OCI-LY1 (cell line): ENCODE measurements at regions not wholly inside any gene's neighbourhood (a gene's known extent, or its start where the extent isn't known, plus 50 kb on each side); places are given as distances from the start of the nearest gene placed in this dataset.
A peak's percentile ranks its signal among the peaks of the same experiment; 100 is the strongest.

Source experiments
- H2AFZ ChIP-seq: fragments of 200-600 bp; sonication (generic), shearing (Covaris generic); 2 replicates; pipeline ENCODE4 v1.6.0; 2014; ENCODE audit warnings: antibody characterized with exemption, mild to moderate bottlenecking, low read length
- H3F3A ChIP-seq: fragments of 200-600 bp; sonication (generic), shearing (Covaris generic); 2 replicates; pipeline ENCODE4 v1.6.0; 2014; ENCODE audit warnings: mild to moderate bottlenecking, antibody characterized with exemption, low read length, moderate library complexity; ENCODE audit not compliant: insufficient read depth
- H3K27ac ChIP-seq: fragments of 200-600 bp; sonication (generic); 2 replicates; pipeline ENCODE4 v1.5.1; 2014; ENCODE audit warnings: low read length, mixed run types, mild to moderate bottlenecking, low read depth; ENCODE audit not compliant: poor library complexity, severe bottlenecking
- H3K27me3 ChIP-seq: fragments of 200-600 bp; sonication (generic); 2 replicates; pipeline ENCODE4 v1.6.0; 2014; ENCODE audit warnings: antibody characterized with exemption, mild to moderate bottlenecking, low read length, moderate library complexity; ENCODE audit not compliant: insufficient read depth
- H3K36me3 ChIP-seq: fragments of 200-600 bp; sonication (generic); 2 replicates; pipeline ENCODE4 v1.6.1; 2014; ENCODE audit warnings: mild to moderate bottlenecking, antibody characterized with exemption, low read length, moderate library complexity, mixed read lengths; ENCODE audit not compliant: insufficient read depth
- H3K4me1 ChIP-seq: fragments of 200-600 bp; sonication (generic); 2 replicates; pipeline ENCODE4 v1.5.1; 2014; ENCODE audit warnings: mild to moderate bottlenecking, low read length, moderate library complexity; ENCODE audit not compliant: insufficient read depth, severe bottlenecking
- H3K4me2 ChIP-seq: fragments of 200-600 bp; sonication (generic), shearing (Covaris generic); 2 replicates; pipeline ENCODE4 v1.6.1; 2014; ENCODE audit warnings: low read length
- H3K4me3 ChIP-seq: fragments of 200-600 bp; sonication (generic); 2 replicates; pipeline ENCODE4 v1.5.1; 2014; ENCODE audit warnings: low read length, low read depth, mild to moderate bottlenecking, mixed read lengths; ENCODE audit not compliant: poor library complexity, severe bottlenecking
- H3K79me2 ChIP-seq: fragments of 200-600 bp; shearing (Covaris generic); 2 replicates; pipeline ENCODE4 v1.6.1; 2016; ENCODE audit warnings: mixed run types, low read length, mixed read lengths; ENCODE audit not compliant: insufficient read depth
- H3K9ac ChIP-seq: fragments of 200-600 bp; sonication (generic), shearing (Covaris generic); 2 replicates; pipeline ENCODE4 v1.6.1; 2014; ENCODE audit warnings: mild to moderate bottlenecking, low read length, mixed read lengths
- H3K9me2 ChIP-seq: fragments of 200-600 bp; sonication (generic), shearing (Covaris generic); 2 replicates; pipeline ENCODE4 v1.6.1; 2014; ENCODE audit warnings: low read depth, mild to moderate bottlenecking, low read length, mixed read lengths
- H3K9me3 ChIP-seq: fragments of 200-600 bp; shearing (Covaris generic); 2 replicates; pipeline ENCODE4 v1.6.1; 2014; ENCODE audit warnings: low read length, mixed read lengths
- H4K20me1 ChIP-seq: fragments of 200-600 bp; sonication (generic), shearing (Covaris generic); 2 replicates; pipeline ENCODE4 v1.6.0; 2016; ENCODE audit warnings: mild to moderate bottlenecking, low read length; ENCODE audit not compliant: insufficient read depth
- EZH2 ChIP-seq: fragments of 200-600 bp; sonication (generic), shearing (Covaris generic); IDR thresholded peaks from 2 replicates; pipeline ENCODE4 v1.8.0; 2017; ENCODE audit warnings: borderline replicate concordance, mixed run types, mild to moderate bottlenecking, antibody characterized with exemption, low read length, moderate library complexity, mixed read lengths
- TF ChIP-seq, protein P1 (sequence below): fragments of 200-600 bp; sonication (generic), shearing (Covaris generic); IDR thresholded peaks from 2 replicates; pipeline ENCODE4 v1.5.1; 2017; ENCODE audit warnings: mild to moderate bottlenecking, antibody characterized with exemption, low read length, moderate library complexity, mixed read lengths

GRCh38 chr4:19317377-19317776 lies 934.3 kb upstream of the SLIT2 start:
- H3K9me3 ChIP-seq: no peaks in the 10 kb centered on the region
- H2AFZ ChIP-seq: no peak overlapping the region
- no peak overlapping the region for H3K9ac ChIP-seq
- H3K4me1 ChIP-seq: no peaks in the 10 kb centered on the region
- no peak overlapping the region for H3K27ac ChIP-seq
- H3K4me2 ChIP-seq: no peak overlapping the region
- no peak overlapping the region for H3K4me3 ChIP-seq
- H3K36me3 ChIP-seq: no peaks in the 10 kb centered on the region
- H3K9me2 ChIP-seq: no peaks in the 10 kb centered on the region
- no peaks in the 10 kb centered on the region for H4K20me1 ChIP-seq
- no peaks in the 10 kb centered on the region for H3F3A ChIP-seq
- no peaks in the 10 kb centered on the region for H3K79me2 ChIP-seq
- TF ChIP-seq, protein P1, sequence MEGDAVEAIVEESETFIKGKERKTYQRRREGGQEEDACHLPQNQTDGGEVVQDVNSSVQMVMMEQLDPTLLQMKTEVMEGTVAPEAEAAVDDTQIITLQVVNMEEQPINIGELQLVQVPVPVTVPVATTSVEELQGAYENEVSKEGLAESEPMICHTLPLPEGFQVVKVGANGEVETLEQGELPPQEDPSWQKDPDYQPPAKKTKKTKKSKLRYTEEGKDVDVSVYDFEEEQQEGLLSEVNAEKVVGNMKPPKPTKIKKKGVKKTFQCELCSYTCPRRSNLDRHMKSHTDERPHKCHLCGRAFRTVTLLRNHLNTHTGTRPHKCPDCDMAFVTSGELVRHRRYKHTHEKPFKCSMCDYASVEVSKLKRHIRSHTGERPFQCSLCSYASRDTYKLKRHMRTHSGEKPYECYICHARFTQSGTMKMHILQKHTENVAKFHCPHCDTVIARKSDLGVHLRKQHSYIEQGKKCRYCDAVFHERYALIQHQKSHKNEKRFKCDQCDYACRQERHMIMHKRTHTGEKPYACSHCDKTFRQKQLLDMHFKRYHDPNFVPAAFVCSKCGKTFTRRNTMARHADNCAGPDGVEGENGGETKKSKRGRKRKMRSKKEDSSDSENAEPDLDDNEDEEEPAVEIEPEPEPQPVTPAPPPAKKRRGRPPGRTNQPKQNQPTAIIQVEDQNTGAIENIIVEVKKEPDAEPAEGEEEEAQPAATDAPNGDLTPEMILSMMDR: no peak
- TF ChIP-seq EZH2: no peak
- H3K27me3 ChIP-seq: no peaks in the 10 kb centered on the region

- no peak overlapping the region for H3K27ac ChIP-seq
- TF ChIP-seq, protein P1: no peak
- no peak for TF ChIP-seq EZH2
- no peaks in the 10 kb centered on the region for H3K27me3 ChIP-seq
- no peaks in the 10 kb centered on the region for H3K4me1 ChIP-seq
- H3F3A ChIP-seq: no peaks in the 10 kb centered on the region
- H2AFZ ChIP-seq: no peak overlapping the region
- H3K4me2 ChIP-seq: no peak overlapping the region
- no peaks in the 10 kb centered on the region for H3K79me2 ChIP-seq
- no peak overlapping the region for H3K4me3 ChIP-seq
- no peaks in the 10 kb centered on the region for H3K9me2 ChIP-seq
- H3K9ac ChIP-seq: no peak overlapping the region
- H3K36me3 ChIP-seq: no peaks in the 10 kb centered on the region
- no peaks in the 10 kb centered on the region for H4K20me1 ChIP-seq
- H3K9me3 ChIP-seq: no peaks in the 10 kb centered on the region
Measured at GRCh38 chr4:19314116-19314515, 937.6 kb upstream of the SLIT2 start.

DNA sequence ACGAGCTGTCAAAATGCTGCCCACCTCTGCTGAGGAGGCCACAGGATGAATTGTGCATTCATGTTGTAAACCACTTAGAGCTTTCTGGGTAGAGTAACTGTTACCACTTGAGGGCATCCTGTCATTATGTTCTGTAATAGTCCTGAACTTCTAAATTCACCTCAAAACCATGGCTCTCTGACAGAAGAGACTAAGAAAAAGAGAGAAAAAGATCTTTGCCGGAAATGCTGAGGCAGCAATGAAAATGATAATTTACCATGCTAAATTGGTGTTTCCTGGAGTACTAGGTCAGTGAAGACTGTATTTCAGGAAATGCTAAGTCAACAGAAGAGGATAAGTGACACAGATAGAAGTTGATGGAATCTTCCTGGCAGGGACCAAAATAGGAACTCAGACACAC lies 942.3 kb upstream of the SLIT2 start:
- Histone ChIP-seq H3K4me1 (no peaks in the 10 kb centered on the region), H3K4me3 (no peak overlapping the region), H3K9ac (no peak overlapping the region), H4K20me1 (no peaks in the 10 kb centered on the region), H3K79me2 (no peaks in the 10 kb centered on the region), H3K4me2 (no peak overlapping the region), H3K36me3 (no peaks in the 10 kb centered on the region), H2AFZ (no peak overlapping the region), H3K27me3 (no peaks in the 10 kb centered on the region), H3K9me2 (no peaks in the 10 kb centered on the region), H3F3A (no peaks in the 10 kb centered on the region), H3K9me3 (no peaks in the 10 kb centered on the region), H3K27ac (no peak overlapping the region)
- no peak for TF ChIP-seq EZH2
- TF ChIP-seq, protein P1: 0 out of 2 replicates have a peak, but pooled peaks have one; percentile 12
